Stomach (tissue), 8 donors: ENCODE measurements at regions not wholly inside any gene's neighbourhood (a gene's known extent, or its start where the extent isn't known, plus 50 kb on each side); places are given as distances from the start of the nearest gene placed in this dataset.
"Not testable (repeated sequence)": the region's sequence is repeated elsewhere in the genome, so short reads cannot be mapped to it uniquely, and the experiment has no call there.

Source experiments
- DNase-seq, 2 donors: peaks; one replicate each; pipeline versions ENCODE4 v3.0.0 to v3.0.0-alpha.2; 2013 to 2019
- H3K27ac ChIP-seq, 5 donors: fragments of 200-600 bp in 4 of 5; sonication (generic) in 4 of 5; one replicate each; pipeline ENCODE4 v1.5.1; 2013 to 2019; ENCODE audit warnings: mild to moderate bottlenecking in 1 of 5, moderate library complexity in 1 of 5
- H3K27me3 ChIP-seq, 3 donors: fragments of 200-600 bp; sonication (generic); one replicate each; pipeline ENCODE4 v1.5.1; 2017 to 2019; ENCODE audit warnings: mixed run types in 1 of 3
- H3K36me3 ChIP-seq, 4 donors: fragments of 200-600 bp; sonication (generic); 1 replicate in 3 of 4; 2 replicates in 1 of 4; pipeline ENCODE4 v1.5.1; 2016 to 2019
- H3K4me1 ChIP-seq, 4 donors: fragments of 200-600 bp; sonication (generic); one replicate each; pipeline ENCODE4 v1.5.1; 2016 to 2019
- H3K4me3 ChIP-seq, 4 donors: fragments of 200-600 bp; sonication (generic) in 3 of 4; one replicate each; pipeline ENCODE4 v1.5.1; 2016 to 2019; ENCODE audit warnings: mild to moderate bottlenecking in 1 of 4
- H3K9me3 ChIP-seq, 4 donors: fragments of 200-600 bp; sonication (generic); one replicate each; pipeline ENCODE4 v1.5.1; 2016 to 2019
- EP300 ChIP-seq: sonication (generic); formaldehyde crosslinking; IDR thresholded peaks from one replicate; pipeline ENCODE4 v1.6.1; 2017; ENCODE audit warnings: antibody characterized with exemption
- POLR2A ChIP-seq, 4 donors: fragments of 450-650 bp; IDR thresholded peaks; one replicate each; pipeline ENCODE4 v1.6.1; 2016; ENCODE audit warnings: antibody characterized with exemption in 4 of 4, control low read depth in 2 of 4, mild to moderate bottlenecking in 1 of 4, moderate library complexity in 1 of 4
- POLR2AphosphoS5 ChIP-seq, 3 donors: sonication (generic); formaldehyde crosslinking; IDR thresholded peaks; one replicate each; pipeline ENCODE4 v1.6.1; 2016; ENCODE audit warnings: antibody characterized with exemption in 3 of 3
- WGBS, 5 donors: extraction: QIAGEN DNeasy Blood & Tissue Kit in 3 of 5; methylation state at CpG; one replicate each; pipeline versions ENCODE4 v1.1.5 to v1.1.7; 2013 to 2018; 5-methylcytosine and 5-hydroxymethylcytosine counted together
- intact Hi-C: fragments of 100-400 bp; cut with DNase I; formaldehyde crosslinking; loops from one replicate; pipeline ENCODE4 v1.15.1; 2023; ENCODE audit warnings: low total_unique reads
- TF ChIP-seq, protein P1 (sequence below), 7 experiments: fragments of 450-650 bp in 4 of 7; fragments of 200-600 bp in 3 of 7; sonication (generic) in 3 of 7; IDR thresholded peaks; one replicate each; pipeline ENCODE4 v1.5.1; 2016 to 2019; ENCODE audit warnings: antibody characterized with exemption in 7 of 7, control low read depth in 2 of 7, mild to moderate bottlenecking in 1 of 7
- donor health status: healthy with polysubstance abuse.
- donor health status: Bipolar disorder and iron deficiency.
- donor health status: healthy.

DNA sequence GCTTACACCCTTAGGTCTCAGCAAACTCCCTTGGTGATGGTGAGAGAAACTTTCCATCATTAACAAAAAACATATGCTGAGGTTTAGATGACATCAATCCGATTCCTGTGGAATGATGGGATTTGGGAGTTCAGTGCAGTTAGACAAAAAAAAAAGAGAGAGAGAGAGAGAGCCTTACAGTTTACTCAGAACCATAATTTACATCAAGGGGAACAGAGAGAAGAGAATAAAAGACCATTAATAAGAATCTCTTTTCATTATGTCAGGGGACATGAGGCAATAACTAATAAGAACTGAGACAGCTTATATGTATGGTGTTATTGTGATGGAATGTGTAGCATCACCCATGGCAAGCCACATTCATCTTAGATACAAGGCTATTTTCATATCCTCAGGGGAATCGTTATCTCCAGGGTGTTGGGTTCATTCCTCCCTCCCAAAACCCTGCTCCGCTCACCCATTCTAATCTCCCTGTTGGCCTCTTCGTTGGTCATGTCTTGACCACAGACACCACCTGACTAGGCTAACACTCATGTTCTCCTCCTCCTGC lies 175.7 kb upstream of the MXRA5 start:
- Histone ChIP-seq H3K4me3 (no peak overlapping the region), H3K4me1 (no peaks in the 10 kb centered on the region), H3K36me3 (no peaks in the 10 kb centered on the region), H3K27ac (no peak overlapping the region), H3K27me3 (no peaks in the 10 kb centered on the region), H3K9me3 (no peaks in the 10 kb centered on the region)
- DNase-seq, result peak in 1 of 2 donors; percentile 23
- 59 to 80% (median 72%) methylated on average over 4 of the region's 4 CpGs for WGBS, 5 donors
- intact Hi-C loops, result no loop called here
- TF ChIP-seq POLR2AphosphoS5 (IDR thresholded peaks at IDR 0.05) (no peak), EP300 (no peak), POLR2A (IDR thresholded peaks at IDR 0.05) (no peak)
- TF ChIP-seq, protein P1, sequence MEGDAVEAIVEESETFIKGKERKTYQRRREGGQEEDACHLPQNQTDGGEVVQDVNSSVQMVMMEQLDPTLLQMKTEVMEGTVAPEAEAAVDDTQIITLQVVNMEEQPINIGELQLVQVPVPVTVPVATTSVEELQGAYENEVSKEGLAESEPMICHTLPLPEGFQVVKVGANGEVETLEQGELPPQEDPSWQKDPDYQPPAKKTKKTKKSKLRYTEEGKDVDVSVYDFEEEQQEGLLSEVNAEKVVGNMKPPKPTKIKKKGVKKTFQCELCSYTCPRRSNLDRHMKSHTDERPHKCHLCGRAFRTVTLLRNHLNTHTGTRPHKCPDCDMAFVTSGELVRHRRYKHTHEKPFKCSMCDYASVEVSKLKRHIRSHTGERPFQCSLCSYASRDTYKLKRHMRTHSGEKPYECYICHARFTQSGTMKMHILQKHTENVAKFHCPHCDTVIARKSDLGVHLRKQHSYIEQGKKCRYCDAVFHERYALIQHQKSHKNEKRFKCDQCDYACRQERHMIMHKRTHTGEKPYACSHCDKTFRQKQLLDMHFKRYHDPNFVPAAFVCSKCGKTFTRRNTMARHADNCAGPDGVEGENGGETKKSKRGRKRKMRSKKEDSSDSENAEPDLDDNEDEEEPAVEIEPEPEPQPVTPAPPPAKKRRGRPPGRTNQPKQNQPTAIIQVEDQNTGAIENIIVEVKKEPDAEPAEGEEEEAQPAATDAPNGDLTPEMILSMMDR (IDR thresholded peaks at IDR 0.05), result no peak

DNA sequence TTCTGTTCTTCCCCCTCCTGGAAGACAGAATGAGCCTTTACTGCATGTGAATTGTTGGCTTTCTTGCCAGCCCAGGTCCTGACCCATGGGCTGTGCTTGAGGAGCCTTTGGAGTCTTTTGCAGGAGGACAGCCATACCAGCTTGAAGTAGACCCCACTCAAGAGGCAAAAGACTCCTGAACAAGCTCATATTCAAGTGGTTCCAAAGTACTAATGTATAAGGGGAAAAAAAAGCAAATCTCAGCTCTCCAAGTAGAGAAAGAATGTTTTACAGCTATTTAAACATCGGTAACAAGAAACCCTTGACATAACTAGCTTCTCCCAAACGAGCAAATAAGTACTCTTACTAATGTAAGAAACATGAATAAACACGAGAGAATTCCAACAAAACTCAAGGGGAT lies 174.9 kb upstream of the MXRA5 start:
- TF ChIP-seq POLR2AphosphoS5 (IDR thresholded peaks at IDR 0.05), result no peak
- TF ChIP-seq POLR2A (IDR thresholded peaks at IDR 0.05), result no peak
- TF ChIP-seq, protein P1 (IDR thresholded peaks at IDR 0.05), result no peak
- no peak for TF ChIP-seq EP300
- peak in 1 of 2 donors; percentile 6 for DNase-seq
- Histone ChIP-seq H3K27ac (no peak overlapping the region), H3K27me3 (no peaks in the 10 kb centered on the region), H3K36me3 (no peaks in the 10 kb centered on the region), H3K4me3 (no peak overlapping the region), H3K9me3 (no peaks in the 10 kb centered on the region), H3K4me1 (no peaks in the 10 kb centered on the region)
- WGBS, 5 donors, result 23 to 39% (median 35%) methylated on average over 3 of the region's 3 CpGs
- intact Hi-C loops, result no loop called here

DNA sequence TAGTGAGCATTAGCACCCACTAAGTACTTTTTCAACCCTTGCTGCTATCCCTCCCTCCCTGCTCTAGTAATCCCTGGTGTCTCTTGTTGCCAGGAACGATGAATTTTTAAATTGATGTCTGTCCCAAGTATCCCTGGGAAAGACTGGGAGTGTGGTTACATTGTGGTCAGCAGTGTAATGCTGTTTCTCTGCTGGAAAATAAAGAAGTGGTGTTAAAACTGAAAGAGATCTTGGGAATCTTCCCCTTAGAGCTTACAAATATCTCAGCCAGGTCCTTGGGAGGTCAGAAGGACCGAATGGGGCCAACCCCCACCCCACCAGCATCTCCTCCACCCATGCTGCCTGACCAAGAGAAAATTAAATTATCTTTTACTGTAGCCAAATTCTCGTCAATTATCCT lies 174.5 kb upstream of the MXRA5 start:
- TF ChIP-seq POLR2A (IDR thresholded peaks at IDR 0.05), result no peak
- TF ChIP-seq, protein P1 (IDR thresholded peaks at IDR 0.05), result no peak
- TF ChIP-seq POLR2AphosphoS5 (IDR thresholded peaks at IDR 0.05), result no peak
- no peak for TF ChIP-seq EP300
- WGBS, 5 donors, result 39 to 62% (median 49%) methylated on average over 1 to 3 of the region's 3 CpGs

GRCh38 chrX:3520458-3520857 lies 174.0 kb upstream of the MXRA5 start:
- H3K4me1 ChIP-seq, result no peaks in the 10 kb centered on the region
- H3K27ac ChIP-seq, result no peak overlapping the region
- no peaks in the 10 kb centered on the region for H3K9me3 ChIP-seq
- H3K27me3 ChIP-seq, result no peaks in the 10 kb centered on the region
- no peak for DNase-seq
- intact Hi-C loops, result no loop called here
- WGBS, 5 donors, result 56 to 88% (median 80%) methylated on average over 3 of the region's 3 CpGs
- H3K4me3 ChIP-seq, result no peak overlapping the region
- no peaks in the 10 kb centered on the region for H3K36me3 ChIP-seq
- TF ChIP-seq, protein P1 (IDR thresholded peaks at IDR 0.05), result no peak
- no peak for TF ChIP-seq EP300
- TF ChIP-seq POLR2AphosphoS5 (IDR thresholded peaks at IDR 0.05), result no peak
- no peak for TF ChIP-seq POLR2A (IDR thresholded peaks at IDR 0.05)

More for the DNA sequence above, 174.5 kb upstream of the MXRA5 start:
- no peaks in the 10 kb centered on the region for H3K27me3 ChIP-seq
- H3K9me3 ChIP-seq, result no peaks in the 10 kb centered on the region
- H3K36me3 ChIP-seq, result no peaks in the 10 kb centered on the region
- no peak overlapping the region for H3K27ac ChIP-seq
- H3K4me1 ChIP-seq, result no peaks in the 10 kb centered on the region
- DNase-seq, result no peak
- intact Hi-C loops, result no loop called here
- no peak overlapping the region for H3K4me3 ChIP-seq

DNA sequence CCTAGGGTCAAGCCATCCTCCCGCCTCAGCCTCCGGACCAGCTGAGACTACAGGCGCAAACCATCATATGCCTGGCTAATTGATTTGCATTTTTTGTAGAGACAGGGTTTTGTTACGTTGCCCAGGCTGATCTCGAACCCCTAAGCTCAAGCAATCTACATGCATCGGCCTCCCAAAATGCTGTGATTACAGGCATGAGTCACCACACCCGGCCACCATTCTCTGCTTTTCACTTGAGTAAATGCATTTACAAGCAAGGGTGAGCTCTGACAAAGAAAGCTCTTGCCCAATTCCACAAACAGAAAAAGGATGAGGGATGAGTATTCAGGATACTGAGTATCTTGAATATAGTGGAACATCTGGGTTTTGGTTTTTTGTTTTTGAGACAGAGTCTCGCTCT lies 172.9 kb upstream of the MXRA5 start:
- intact Hi-C loops, H3K4me1 ChIP-seq: not testable (repeated sequence)
- 76 to 84% (median 82%) methylated on average over 8 of the region's 8 CpGs for WGBS, 5 donors

More for the DNA sequence above, 172.9 kb upstream of the MXRA5 start:
- H3K9me3 ChIP-seq, H3K27ac ChIP-seq, DNase-seq, H3K36me3 ChIP-seq, H3K27me3 ChIP-seq, H3K4me3 ChIP-seq: not testable (repeated sequence)
